Stomach (tissue), 4 donors: ENCODE measurements at regions not wholly inside any gene's neighbourhood (a gene's known extent, or its start where the extent isn't known, plus 50 kb on each side); places are given as distances from the start of the nearest gene placed in this dataset.

Experiments
- EP300 ChIP-seq: sonication (generic); formaldehyde crosslinking; IDR thresholded peaks from one replicate; pipeline ENCODE4 v1.6.1; 2017; ENCODE audit warnings: antibody characterized with exemption
- POLR2A ChIP-seq, 4 donors: fragments of 450-650 bp; IDR thresholded peaks; one replicate each; pipeline ENCODE4 v1.6.1; 2016; ENCODE audit warnings: antibody characterized with exemption in 4 of 4, control low read depth in 2 of 4, mild to moderate bottlenecking in 1 of 4, moderate library complexity in 1 of 4
- POLR2AphosphoS5 ChIP-seq, 3 donors: sonication (generic); formaldehyde crosslinking; IDR thresholded peaks; one replicate each; pipeline ENCODE4 v1.6.1; 2016; ENCODE audit warnings: antibody characterized with exemption in 3 of 3
- TF ChIP-seq, protein P1 (sequence below), 7 experiments: fragments of 450-650 bp in 4 of 7; fragments of 200-600 bp in 3 of 7; sonication (generic) in 3 of 7; IDR thresholded peaks; one replicate each; pipeline ENCODE4 v1.5.1; 2016 to 2019; ENCODE audit warnings: antibody characterized with exemption in 7 of 7, control low read depth in 2 of 7, mild to moderate bottlenecking in 1 of 7

DNA sequence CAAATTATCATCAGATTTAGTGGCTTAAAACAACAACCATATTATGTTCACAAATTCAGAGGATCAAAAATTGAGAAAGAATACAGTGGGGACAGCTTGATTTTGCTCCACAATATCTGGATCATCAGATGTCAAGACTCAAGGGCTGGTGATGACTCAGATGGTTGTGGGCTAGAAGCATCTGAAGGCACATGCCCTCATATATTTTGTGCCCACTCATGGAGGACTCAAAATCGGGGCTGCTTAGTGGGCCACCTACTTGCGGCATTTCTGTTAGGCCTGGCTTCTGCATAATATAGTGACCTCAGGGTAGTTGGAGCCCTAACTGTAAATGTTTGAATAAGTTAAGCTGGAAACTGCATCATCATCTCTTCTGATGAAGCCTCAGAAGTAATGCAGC lies 584.5 kb downstream of the SLC16A7 start:
- TF ChIP-seq, protein P1, sequence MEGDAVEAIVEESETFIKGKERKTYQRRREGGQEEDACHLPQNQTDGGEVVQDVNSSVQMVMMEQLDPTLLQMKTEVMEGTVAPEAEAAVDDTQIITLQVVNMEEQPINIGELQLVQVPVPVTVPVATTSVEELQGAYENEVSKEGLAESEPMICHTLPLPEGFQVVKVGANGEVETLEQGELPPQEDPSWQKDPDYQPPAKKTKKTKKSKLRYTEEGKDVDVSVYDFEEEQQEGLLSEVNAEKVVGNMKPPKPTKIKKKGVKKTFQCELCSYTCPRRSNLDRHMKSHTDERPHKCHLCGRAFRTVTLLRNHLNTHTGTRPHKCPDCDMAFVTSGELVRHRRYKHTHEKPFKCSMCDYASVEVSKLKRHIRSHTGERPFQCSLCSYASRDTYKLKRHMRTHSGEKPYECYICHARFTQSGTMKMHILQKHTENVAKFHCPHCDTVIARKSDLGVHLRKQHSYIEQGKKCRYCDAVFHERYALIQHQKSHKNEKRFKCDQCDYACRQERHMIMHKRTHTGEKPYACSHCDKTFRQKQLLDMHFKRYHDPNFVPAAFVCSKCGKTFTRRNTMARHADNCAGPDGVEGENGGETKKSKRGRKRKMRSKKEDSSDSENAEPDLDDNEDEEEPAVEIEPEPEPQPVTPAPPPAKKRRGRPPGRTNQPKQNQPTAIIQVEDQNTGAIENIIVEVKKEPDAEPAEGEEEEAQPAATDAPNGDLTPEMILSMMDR (IDR thresholded peaks at IDR 0.05) = no peak
- TF ChIP-seq POLR2AphosphoS5 (IDR thresholded peaks at IDR 0.05) (no peak), POLR2A (IDR thresholded peaks at IDR 0.05) (no peak), EP300 (no peak)
